ENCODE measurements at regions not wholly inside any gene's neighbourhood (a gene's known extent, or its start where the extent isn't known, plus 50 kb on each side); places are given as distances from the start of the nearest gene placed in this dataset.

GRCh38 chr10:117617659-117618058 is 75.1 kb downstream of the EMX2 start:
- no peak for DNase-seq (ENCODE audit: low spot score in 2 of 2)
- TF ChIP-seq, protein P1, sequence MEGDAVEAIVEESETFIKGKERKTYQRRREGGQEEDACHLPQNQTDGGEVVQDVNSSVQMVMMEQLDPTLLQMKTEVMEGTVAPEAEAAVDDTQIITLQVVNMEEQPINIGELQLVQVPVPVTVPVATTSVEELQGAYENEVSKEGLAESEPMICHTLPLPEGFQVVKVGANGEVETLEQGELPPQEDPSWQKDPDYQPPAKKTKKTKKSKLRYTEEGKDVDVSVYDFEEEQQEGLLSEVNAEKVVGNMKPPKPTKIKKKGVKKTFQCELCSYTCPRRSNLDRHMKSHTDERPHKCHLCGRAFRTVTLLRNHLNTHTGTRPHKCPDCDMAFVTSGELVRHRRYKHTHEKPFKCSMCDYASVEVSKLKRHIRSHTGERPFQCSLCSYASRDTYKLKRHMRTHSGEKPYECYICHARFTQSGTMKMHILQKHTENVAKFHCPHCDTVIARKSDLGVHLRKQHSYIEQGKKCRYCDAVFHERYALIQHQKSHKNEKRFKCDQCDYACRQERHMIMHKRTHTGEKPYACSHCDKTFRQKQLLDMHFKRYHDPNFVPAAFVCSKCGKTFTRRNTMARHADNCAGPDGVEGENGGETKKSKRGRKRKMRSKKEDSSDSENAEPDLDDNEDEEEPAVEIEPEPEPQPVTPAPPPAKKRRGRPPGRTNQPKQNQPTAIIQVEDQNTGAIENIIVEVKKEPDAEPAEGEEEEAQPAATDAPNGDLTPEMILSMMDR (IDR thresholded peaks at IDR 0.05): no peak
- TF ChIP-seq POLR2A (IDR thresholded peaks at IDR 0.05) (no peak), EP300 (IDR thresholded peaks at IDR 0.05) (no peak)
- 85 to 98% methylated on average over 5 of the region's 5 CpGs for WGBS, 2 donors
- Histone ChIP-seq H3K36me3 (no peaks in the 10 kb centered on the region), H3K4me1 (no peaks in the 10 kb centered on the region), H3K27me3 (no peaks in the 10 kb centered on the region), H3K9me3 (no peaks in the 10 kb centered on the region), H3K27ac (no peak overlapping the region), H3K4me3 (no peak overlapping the region)

- H3K4me3 ChIP-seq: no peak overlapping the region
- 67 to 75% methylated on average over 7 of the region's 7 CpGs for WGBS, 2 donors
- no peak overlapping the region for H3K27ac ChIP-seq
- no peaks in the 10 kb centered on the region for H3K9me3 ChIP-seq
- no peaks in the 10 kb centered on the region for H3K27me3 ChIP-seq
- DNase-seq (ENCODE audit: low spot score in 2 of 2): no peak
- no peaks in the 10 kb centered on the region for H3K4me1 ChIP-seq
- no peaks in the 10 kb centered on the region for H3K36me3 ChIP-seq
- TF ChIP-seq EP300 (IDR thresholded peaks at IDR 0.05) (no peak), POLR2A (IDR thresholded peaks at IDR 0.05) (no peak)
- TF ChIP-seq, protein P1 (IDR thresholded peaks at IDR 0.05): no peak
Observed at GRCh38 chr10:117619223-117619622, 76.7 kb downstream of the EMX2 start.

- H3K4me3 ChIP-seq: no peak overlapping the region
- TF ChIP-seq POLR2A (IDR thresholded peaks at IDR 0.05): no peak
- H3K4me1 ChIP-seq: no peaks in the 10 kb centered on the region
- no peaks in the 10 kb centered on the region for H3K9me3 ChIP-seq
- no peaks in the 10 kb centered on the region for H3K27me3 ChIP-seq
- DNase-seq (ENCODE audit: low spot score in 2 of 2): no peak
- no peaks in the 10 kb centered on the region for H3K36me3 ChIP-seq
- no peak overlapping the region for H3K27ac ChIP-seq
- WGBS, 2 donors: 81 to 83% methylated on average over 9 of the region's 9 CpGs
Observed at GRCh38 chr10:117619707-117620405, 77.3 kb downstream of the EMX2 start.

- no peaks in the 10 kb centered on the region for H3K4me1 ChIP-seq
- no peak overlapping the region for H3K27ac ChIP-seq
- no peaks in the 10 kb centered on the region for H3K27me3 ChIP-seq
- H3K9me3 ChIP-seq: no peaks in the 10 kb centered on the region
- no peaks in the 10 kb centered on the region for H3K36me3 ChIP-seq
- 86 to 87% methylated on average over 7 of the region's 7 CpGs for WGBS, 2 donors
- TF ChIP-seq, protein P1 (IDR thresholded peaks at IDR 0.05): no peak
- no peak for TF ChIP-seq EP300 (IDR thresholded peaks at IDR 0.05)
- TF ChIP-seq POLR2A (IDR thresholded peaks at IDR 0.05): no peak
- no peak for DNase-seq (ENCODE audit: low spot score in 2 of 2)
- no peak overlapping the region for H3K4me3 ChIP-seq
Observed at GRCh38 chr10:117621196-117621595, 78.7 kb downstream of the EMX2 start.

GRCh38 chr10:117621795-117622420 is 79.4 kb downstream of the EMX2 start:
- DNase-seq (ENCODE audit: low spot score in 2 of 2): no peak
- Histone ChIP-seq H3K27ac (no peak overlapping the region), H3K27me3 (no peaks in the 10 kb centered on the region), H3K9me3 (no peaks in the 10 kb centered on the region), H3K36me3 (no peaks in the 10 kb centered on the region), H3K4me1 (no peaks in the 10 kb centered on the region), H3K4me3 (no peak overlapping the region)
- WGBS, 2 donors: 68 to 77% methylated on average over 8 of the region's 8 CpGs
- TF ChIP-seq POLR2A (IDR thresholded peaks at IDR 0.05): no peak
- TF ChIP-seq EP300 (IDR thresholded peaks at IDR 0.05): no peak
- TF ChIP-seq, protein P1 (IDR thresholded peaks at IDR 0.05): no peak
